NK-92 treated with Interleukin-12 subunit alpha and Interleukin-12 subunit beta, amount 100 ng/mL, for 24 hours (cell line): ENCODE measurements at regions not wholly inside any gene's neighbourhood (a gene's known extent, or its start where the extent isn't known, plus 50 kb on each side); places are given as distances from the start of the nearest gene placed in this dataset.
"Not testable (repeated sequence)": the region's sequence is repeated elsewhere in the genome, so short reads cannot be mapped to it uniquely, and the experiment has no call there.

Source experiments
- DNase-seq: peaks from one replicate; lab custom pipeline; 2025; lab: John Stamatoyannopoulos, UW

DNA sequence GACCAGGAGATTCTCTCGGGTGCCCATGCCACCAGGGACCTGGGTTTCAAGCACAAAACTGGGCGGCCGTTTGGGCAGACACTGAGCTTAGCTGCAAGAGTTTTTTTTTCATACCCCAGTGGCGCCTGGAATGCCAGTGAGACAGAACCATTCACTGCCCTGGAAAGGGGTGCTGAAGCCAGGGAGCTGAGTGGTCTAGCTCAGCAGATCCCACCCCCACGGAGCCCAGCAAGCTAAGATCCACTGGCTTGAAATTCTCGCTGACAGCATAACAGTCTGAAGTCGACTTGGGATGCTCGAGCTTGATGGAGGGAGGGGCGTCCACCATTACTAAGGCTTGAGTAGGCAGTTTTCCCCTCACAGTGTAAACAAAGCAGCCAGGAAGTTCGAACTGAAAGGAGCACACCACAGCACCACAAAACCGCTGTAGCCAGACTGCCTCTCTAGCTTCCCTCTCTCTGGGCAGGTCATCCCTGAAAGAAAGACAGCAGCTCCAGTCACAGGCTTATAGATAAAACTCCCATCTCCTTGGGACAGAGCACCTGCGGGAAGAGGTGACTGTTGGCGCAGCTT, 157.7 kb downstream of the GIPC2 start:
- DNase-seq, result not testable (repeated sequence)

GRCh38 chr1:78210175-78210574, 164.4 kb downstream of the GIPC2 start:
- DNase-seq, result no peak

DNA sequence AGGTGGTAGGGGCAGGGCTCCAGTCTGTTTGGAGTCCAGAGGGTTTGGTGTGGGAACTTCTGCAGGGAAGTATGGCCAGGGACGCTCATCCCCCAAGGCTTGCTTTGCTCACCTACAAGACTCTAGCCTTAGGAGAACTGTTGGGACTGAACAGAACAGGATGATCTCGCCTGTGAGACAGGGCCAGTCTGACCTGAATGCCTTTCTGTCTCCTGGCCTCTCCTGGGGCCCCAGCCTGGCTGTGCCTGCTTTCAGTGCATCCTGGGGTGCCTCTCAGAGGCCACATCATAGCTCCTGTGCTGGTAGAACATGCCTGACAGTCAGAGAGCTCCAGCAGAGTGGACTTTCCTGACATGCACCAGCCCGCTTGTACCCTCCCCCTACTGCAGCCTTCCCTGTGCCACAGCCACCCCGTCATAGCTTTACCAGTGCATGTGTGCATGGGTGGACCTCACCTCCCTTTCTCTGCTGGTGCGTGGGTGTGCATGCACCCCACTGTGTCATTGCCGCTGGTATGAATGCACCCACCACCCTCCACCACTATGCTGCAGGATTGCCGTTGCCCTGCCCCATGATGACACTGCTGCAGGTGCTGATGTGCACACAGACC, 165.8 kb downstream of the GIPC2 start:
- no peak for DNase-seq

DNA sequence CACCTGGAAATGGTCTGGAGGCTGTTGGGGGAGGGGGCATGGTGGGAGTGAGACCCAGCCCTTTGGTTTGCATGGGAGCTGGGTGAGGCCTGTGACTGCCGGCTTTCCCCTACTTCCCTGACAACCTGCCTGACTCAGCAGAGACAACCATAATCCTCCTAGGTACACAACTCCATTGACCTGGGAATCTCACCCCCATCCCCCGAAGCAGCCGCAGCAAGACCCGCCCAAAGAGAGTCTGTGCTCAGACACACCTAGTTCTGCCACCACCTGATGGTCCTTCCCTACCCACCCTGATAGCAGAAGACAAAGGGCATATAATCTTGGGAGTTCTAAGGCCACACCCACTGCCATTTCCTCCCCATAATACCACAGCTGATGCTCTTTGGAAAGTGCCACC, 168.6 kb downstream of the GIPC2 start:
- no peak for DNase-seq

DNA sequence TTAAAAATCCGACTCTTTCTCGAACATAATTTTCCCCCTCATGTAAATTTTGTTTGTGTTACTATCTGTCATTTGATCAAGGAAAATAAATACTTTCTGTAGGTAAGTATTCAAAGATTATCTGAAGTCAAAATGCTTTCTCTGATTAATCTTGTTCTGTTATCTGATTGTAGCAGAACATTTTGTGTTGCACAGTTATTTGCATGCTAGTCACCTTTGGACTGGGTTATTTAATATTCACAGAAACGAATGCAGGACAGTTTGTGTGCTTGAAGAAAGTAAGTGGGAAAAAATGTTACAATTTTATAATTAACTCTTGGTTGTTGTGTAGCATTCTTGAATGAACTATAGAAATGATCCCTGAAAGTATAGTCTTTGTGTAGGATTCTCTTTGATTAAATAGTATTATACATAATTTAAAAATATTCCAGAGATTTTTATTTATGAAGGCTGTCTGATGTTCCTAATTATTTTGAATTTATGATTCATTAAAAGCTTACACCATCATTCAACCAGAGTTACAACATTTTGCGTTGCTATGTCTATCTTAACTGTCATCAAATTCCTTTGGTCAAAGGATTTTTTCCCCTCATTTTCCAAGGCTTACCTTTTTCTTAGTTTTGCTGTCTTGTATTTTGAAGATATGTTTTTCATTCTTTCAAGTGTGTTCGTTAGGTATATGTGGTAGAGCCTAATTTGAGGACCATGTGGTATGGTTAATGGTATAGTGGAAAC, 176.6 kb downstream of the GIPC2 start:
- DNase-seq, result no peak

GRCh38 chr1:78222960-78223358, 177.2 kb downstream of the GIPC2 start:
- no peak for DNase-seq

- DNase-seq, result no peak
These were observed 177.8 kb downstream of the GIPC2 start for GRCh38 chr1:78223417-78224215.

DNA sequence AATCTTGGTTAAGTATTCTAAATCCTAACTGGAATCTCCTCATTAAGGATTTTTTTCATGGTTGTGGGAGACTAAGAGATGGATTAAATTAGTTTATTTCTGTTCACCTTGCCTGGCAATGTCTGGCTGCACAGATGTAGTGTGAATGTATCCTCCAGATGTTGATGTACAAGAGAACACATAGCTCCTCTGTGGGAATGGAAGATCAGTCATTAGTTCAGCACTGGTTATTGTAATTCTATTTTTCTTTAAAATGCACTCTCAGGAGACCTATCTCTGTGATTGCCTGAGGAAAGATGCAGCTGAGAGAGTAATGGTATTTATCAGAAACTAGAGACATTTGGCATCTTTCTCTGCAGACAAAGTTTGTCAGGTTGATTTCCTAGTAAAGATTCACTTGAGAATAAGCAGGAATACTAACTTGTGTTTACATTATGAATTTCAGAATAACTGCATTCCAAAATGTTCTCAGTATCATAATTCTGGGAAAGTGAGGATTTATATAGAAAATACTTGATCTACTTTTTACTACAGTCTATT, 178.6 kb downstream of the GIPC2 start:
- no peak for DNase-seq

DNA sequence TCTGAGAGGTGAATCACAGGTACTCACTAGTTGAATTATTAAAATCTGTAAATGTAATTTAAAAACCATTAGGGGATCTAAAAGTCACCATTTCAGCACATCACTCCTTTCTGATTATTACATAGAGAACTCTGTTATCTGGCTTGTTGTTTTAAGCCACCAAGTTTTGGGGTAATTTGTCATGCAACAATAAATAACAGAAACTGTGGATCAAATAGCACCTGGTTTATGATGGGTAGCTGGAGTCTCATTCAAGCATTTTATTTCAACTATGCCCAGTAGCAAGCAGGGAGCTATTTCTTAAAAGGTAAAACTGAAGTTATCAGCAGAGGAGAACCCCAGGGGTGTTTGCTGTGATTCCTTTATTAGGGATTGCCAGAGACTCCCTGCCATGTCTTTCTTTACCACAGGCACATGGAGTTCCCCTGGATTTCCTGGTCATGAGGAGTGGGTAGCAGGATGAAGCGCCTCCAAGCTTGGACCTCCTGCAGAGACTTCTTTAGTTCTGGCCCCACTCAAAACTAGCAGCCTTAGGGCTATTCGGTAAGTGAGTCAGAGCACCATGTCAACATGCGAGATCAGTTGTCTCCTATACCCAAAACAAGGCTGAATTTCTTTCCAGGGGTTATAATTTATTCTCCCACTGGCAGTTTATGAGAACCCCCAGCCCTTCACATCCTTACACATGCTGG, 179.2 kb downstream of the GIPC2 start:
- DNase-seq, result no peak

DNA sequence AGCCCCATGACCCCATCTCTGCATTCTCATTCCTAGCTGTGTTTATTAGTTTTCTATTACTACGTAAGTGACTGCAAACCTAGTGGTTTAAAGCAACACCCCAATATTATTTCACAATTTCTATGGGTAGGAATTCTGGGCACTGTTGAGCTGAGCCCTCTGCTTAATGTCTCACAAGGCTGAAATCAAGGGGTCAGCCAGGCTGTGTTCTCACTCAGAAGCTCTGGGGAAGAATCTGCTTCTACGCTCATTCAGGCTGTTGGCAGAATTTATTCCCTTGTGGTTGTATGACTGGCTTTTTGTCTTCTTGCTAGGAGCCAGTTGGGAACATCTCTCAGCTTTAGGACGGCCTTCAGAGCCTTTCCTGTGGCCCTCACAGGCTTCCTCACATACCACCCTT, 181.0 kb downstream of the GIPC2 start:
- no peak for DNase-seq

- no peak for DNase-seq
These were observed 182.2 kb downstream of the GIPC2 start for GRCh38 chr1:78227705-78228635.

DNA sequence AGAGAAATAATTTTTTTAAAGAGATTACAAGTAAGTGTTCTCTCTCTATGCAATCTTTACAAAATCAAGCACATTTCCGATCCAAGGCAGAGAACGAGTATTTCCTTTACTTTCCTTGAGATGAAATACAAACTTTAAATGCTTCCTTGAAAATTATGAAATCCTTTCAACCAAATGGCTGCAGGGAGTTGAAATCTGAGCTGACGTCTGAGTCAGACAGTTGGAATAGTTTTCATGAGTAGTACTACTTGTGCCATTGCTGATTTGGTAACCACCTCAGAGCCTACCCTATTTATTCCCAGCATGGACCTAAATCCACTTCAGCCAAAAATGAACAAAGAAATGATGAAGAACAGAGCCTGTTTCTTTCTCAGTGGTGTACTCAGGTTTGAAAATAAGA, 183.6 kb downstream of the GIPC2 start:
- no peak for DNase-seq

DNA sequence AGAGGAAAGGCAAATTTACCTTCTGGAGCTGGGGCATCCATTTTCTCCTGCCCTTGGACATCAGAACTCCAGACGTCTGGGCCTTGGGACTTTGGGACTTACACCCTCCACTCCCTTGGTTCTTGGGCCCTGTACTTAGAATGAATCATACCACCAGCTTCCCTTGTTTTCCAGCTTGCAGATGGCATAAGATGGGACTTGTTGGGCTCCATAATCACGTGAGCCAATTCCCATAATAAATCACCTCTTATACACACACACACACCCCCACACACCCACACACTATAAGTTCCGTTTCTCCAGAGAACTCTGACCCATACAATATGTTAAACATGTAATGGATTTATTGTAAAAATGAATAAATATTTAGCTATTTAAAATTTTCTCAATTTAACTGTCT, 185.7 kb downstream of the GIPC2 start:
- DNase-seq, result no peak

- no peak for DNase-seq
These were observed 186.1 kb downstream of the GIPC2 start for GRCh38 chr1:78231894-78232293.

DNA sequence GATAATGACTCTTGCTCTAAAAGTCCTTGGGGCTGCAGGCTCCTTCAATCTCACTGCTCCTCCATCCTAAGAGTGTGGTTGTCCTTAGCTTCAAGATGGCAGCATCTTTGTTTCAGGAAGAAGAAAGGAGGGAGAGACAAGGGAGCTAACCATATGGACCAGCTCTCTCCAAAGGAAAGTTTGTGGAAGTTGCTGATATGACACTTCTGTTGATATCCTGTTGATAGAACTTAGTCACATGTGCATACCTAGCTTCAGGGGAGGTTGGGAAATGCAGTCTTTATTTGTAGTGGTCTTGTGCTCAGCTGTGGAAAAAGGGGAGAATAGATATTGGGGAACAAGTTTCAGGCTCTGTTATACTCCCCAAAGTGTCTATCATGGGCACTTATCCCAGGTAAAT, 186.9 kb downstream of the GIPC2 start:
- DNase-seq, result no peak

GRCh38 chr1:78234496-78234895, 188.7 kb downstream of the GIPC2 start:
- DNase-seq, result no peak

- no peak for DNase-seq
These were observed 190.9 kb downstream of the GIPC2 start for GRCh38 chr1:78236716-78237115.

GRCh38 chr1:78237364-78237916, 191.7 kb downstream of the GIPC2 start:
- DNase-seq, result no peak

DNA sequence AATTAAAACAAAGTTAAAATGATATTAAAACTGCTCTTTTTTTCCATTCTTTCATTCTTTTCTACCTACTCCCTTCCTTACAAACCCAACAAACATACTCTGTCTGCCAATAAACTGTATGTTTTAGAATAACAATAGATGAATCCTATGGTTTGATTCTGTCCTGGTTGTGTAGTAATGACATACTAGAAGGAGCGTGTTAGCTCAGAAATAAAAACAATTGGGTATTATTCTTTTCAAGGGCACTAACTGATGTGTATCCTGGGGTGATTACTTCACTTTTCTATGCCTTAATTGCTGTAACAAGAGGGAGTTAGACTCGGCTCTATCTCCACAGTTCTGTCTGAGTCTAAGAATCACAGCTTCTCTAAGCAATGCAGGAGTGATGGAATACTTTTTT, 194.4 kb downstream of the GIPC2 start:
- DNase-seq, result no peak

DNA sequence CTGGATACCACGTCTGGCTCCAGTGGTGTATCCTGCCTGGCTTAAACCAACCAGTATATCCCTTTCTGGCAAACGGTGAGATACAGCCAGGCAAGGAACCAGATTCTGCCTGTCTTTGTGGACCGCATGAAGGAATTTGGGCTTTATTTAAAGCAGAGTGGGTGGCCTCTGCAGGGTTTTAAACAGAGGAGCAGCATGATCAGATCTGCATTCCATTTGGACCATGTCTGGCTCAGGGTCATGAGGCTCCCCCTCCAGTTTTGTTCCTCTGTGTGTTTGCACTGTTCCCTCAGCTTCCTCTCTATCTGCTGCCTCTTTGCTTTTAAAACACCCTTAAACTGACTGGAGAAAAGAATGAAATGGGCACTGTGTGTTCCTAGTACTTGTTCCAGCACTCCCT, 195.0 kb downstream of the GIPC2 start:
- DNase-seq, result no peak
